ENCODE measurements at regions not wholly inside any gene's neighbourhood (a gene's known extent, or its start where the extent isn't known, plus 50 kb on each side); places are given as distances from the start of the nearest gene placed in this dataset.

DNA sequence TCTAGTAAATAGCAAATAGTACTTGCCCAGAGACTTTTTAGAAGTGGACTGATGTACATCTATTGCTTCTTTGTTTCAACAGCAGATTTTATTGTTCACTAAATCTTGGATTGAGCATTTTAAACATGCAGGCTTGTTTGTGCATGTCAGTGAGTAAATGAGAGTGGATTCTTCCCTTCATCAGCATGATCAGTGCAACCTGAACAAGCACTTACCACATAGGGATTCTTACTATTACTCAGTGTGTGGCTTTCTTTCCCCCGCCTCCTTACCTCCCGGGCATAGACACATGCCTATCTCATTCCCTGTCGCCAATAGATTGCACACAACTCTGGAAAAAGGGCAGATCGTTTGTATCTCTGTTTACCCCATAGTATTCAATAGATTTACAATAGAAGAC lies 197.5 kb downstream of the C11orf87 start:
- Histone ChIP-seq H3K36me3 (no peaks in the 10 kb centered on the region), H3K9me3 (no peaks in the 10 kb centered on the region), H3K4me1 (no peaks in the 10 kb centered on the region), H3K27me3 (no peaks in the 10 kb centered on the region), H3K27ac (replicated peaks in 1 of 4) (no peak overlapping the region), H3K4me3 (no peak overlapping the region)
- TF ChIP-seq EP300 (IDR thresholded peaks at IDR 0.05) (no peak), POLR2AphosphoS5 (IDR thresholded peaks at IDR 0.05) (no peak), POLR2A (IDR thresholded peaks at IDR 0.05; ENCODE audit: low read depth) (no peak)
- TF ChIP-seq, protein P1, sequence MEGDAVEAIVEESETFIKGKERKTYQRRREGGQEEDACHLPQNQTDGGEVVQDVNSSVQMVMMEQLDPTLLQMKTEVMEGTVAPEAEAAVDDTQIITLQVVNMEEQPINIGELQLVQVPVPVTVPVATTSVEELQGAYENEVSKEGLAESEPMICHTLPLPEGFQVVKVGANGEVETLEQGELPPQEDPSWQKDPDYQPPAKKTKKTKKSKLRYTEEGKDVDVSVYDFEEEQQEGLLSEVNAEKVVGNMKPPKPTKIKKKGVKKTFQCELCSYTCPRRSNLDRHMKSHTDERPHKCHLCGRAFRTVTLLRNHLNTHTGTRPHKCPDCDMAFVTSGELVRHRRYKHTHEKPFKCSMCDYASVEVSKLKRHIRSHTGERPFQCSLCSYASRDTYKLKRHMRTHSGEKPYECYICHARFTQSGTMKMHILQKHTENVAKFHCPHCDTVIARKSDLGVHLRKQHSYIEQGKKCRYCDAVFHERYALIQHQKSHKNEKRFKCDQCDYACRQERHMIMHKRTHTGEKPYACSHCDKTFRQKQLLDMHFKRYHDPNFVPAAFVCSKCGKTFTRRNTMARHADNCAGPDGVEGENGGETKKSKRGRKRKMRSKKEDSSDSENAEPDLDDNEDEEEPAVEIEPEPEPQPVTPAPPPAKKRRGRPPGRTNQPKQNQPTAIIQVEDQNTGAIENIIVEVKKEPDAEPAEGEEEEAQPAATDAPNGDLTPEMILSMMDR (IDR thresholded peaks at IDR 0.05) = no peak
- 89% methylated on average over 4 of the region's 4 CpGs for WGBS
- intact Hi-C loops (cut with DNase I) = no loop called here
- DNase-seq (ENCODE audit: extremely low spot score) = no peak

GRCh38 chr11:109629734-109630133 lies 207.7 kb downstream of the C11orf87 start:
- H3K4me3 ChIP-seq = no peak overlapping the region
- H3K27me3 ChIP-seq = no peaks in the 10 kb centered on the region
- H3K4me1 ChIP-seq = no peaks in the 10 kb centered on the region
- intact Hi-C loops (cut with DNase I) = no loop called here
- no peak for DNase-seq (ENCODE audit: extremely low spot score)
- H3K27ac ChIP-seq (replicated peaks in 1 of 4) = no peak overlapping the region
- TF ChIP-seq, protein P1 (IDR thresholded peaks at IDR 0.05) = no peak
- TF ChIP-seq POLR2AphosphoS5 (IDR thresholded peaks at IDR 0.05) (no peak), EP300 (IDR thresholded peaks at IDR 0.05) (no peak), POLR2A (IDR thresholded peaks at IDR 0.05; ENCODE audit: low read depth) (no peak)
- WGBS = 81% methylated on average over 1 of the region's 1 CpG
- H3K36me3 ChIP-seq = no peaks in the 10 kb centered on the region
- peaks cover 0 to 14% (median 6%) of the 10 kb centered on the region in 4 donors for H3K9me3 ChIP-seq

GRCh38 chr11:109641549-109641948 lies 219.6 kb downstream of the C11orf87 start:
- WGBS = 23% methylated on average over 9 of the region's 9 CpGs
- intact Hi-C loops (cut with DNase I) = no loop called here
- Histone ChIP-seq H3K27me3 (no peaks in the 10 kb centered on the region), H3K9me3 (no peaks in the 10 kb centered on the region), H3K27ac (replicated peaks in 1 of 4) (no peak overlapping the region), H3K4me3 (no peak overlapping the region), H3K36me3 (no peaks in the 10 kb centered on the region), H3K4me1 (no peaks in the 10 kb centered on the region)
- no peak for DNase-seq (ENCODE audit: extremely low spot score)
- TF ChIP-seq EP300 (IDR thresholded peaks at IDR 0.05) (no peak), POLR2AphosphoS5 (IDR thresholded peaks at IDR 0.05) (no peak), POLR2A (IDR thresholded peaks at IDR 0.05; ENCODE audit: low read depth) (no peak)
- TF ChIP-seq, protein P1 (IDR thresholded peaks at IDR 0.05) = no peak

GRCh38 chr11:109644152-109644551 lies 222.2 kb downstream of the C11orf87 start:
- Histone ChIP-seq H3K36me3 (no peaks in the 10 kb centered on the region), H3K27ac (replicated peaks in 1 of 4) (no peak overlapping the region), H3K9me3 (no peaks in the 10 kb centered on the region), H3K4me3 (no peak overlapping the region), H3K4me1 (no peaks in the 10 kb centered on the region), H3K27me3 (no peaks in the 10 kb centered on the region)
- intact Hi-C loops (cut with DNase I) = no loop called here
- no peak for DNase-seq (ENCODE audit: extremely low spot score)
- TF ChIP-seq POLR2AphosphoS5 (IDR thresholded peaks at IDR 0.05) (no peak), POLR2A (IDR thresholded peaks at IDR 0.05; ENCODE audit: low read depth) (no peak), EP300 (IDR thresholded peaks at IDR 0.05) (no peak)
- TF ChIP-seq, protein P1 (IDR thresholded peaks at IDR 0.05) = no peak
- 30% methylated on average over 2 of the region's 2 CpGs for WGBS

- DNase-seq (ENCODE audit: extremely low spot score) = no peak
- intact Hi-C loops (cut with DNase I) = no loop called here
- H3K36me3 ChIP-seq = no peaks in the 10 kb centered on the region
- no peaks in the 10 kb centered on the region for H3K27me3 ChIP-seq
- TF ChIP-seq POLR2AphosphoS5 (IDR thresholded peaks at IDR 0.05) (no peak), EP300 (IDR thresholded peaks at IDR 0.05) (no peak), POLR2A (IDR thresholded peaks at IDR 0.05; ENCODE audit: low read depth) (no peak)
- TF ChIP-seq, protein P1 (IDR thresholded peaks at IDR 0.05) = no peak
- H3K4me3 ChIP-seq = no peak overlapping the region
- no peaks in the 10 kb centered on the region for H3K4me1 ChIP-seq
- H3K9me3 ChIP-seq = no peaks in the 10 kb centered on the region
- H3K27ac ChIP-seq (replicated peaks in 1 of 4) = no peak overlapping the region
Measured at GRCh38 chr11:109648804-109649203, 226.8 kb downstream of the C11orf87 start.

Data from esophagus muscularis mucosa (tissue), 4 donors.